Endothelial cell of umbilical vein (primary cell): ENCODE measurements at regions not wholly inside any gene's neighbourhood (a gene's known extent, or its start where the extent isn't known, plus 50 kb on each side); places are given as distances from the start of the nearest gene placed in this dataset.

Experiments used
- BruUV-seq: library from RNA; stranded (reverse); fragments of 400-500 nt; replicated peaks from 2 replicates; lab custom pipeline; 2021; lab: Mats Ljungman, UMichigan
- CTCF ChIA-PET: fragments of 300-600, 350-600 bp; sonication (Branson Sonifier 250); formaldehyde crosslinking; loops from one replicate; lab custom pipeline; 2021; ENCODE audit warnings: antibody characterized with exemption, inconsistent platforms; lab: Charles Lee
- POLR2A ChIA-PET: fragments of 300-600, 350-600 bp; sonication (Branson Sonifier 250); formaldehyde crosslinking; loops from one replicate; lab custom pipeline; 2021; ENCODE audit warnings: antibody characterized with exemption, inconsistent platforms; lab: Charles Lee
- DNase-seq: peaks from one replicate; pipeline ENCODE4 v3.0.0-alpha.2; 2011; ENCODE audit warnings: low read depth, low spot score
- FAIRE-seq: peaks from 2 replicates; lab custom pipeline; 2011; peaks lifted over from hg19 to GRCh38; lab: Jason Lieb, UNC
- H2AFZ ChIP-seq: 2 replicates; pipeline ENCODE4 v1.6.0; 2012; ENCODE audit warnings: low read depth, low read length, control low read depth, inconsistent platforms
- H3K27ac ChIP-seq: 2 replicates; pipeline ENCODE4 v1.5.1; 2011; ENCODE audit warnings: low read depth, mild to moderate bottlenecking, control low read depth, low read length, moderate library complexity; ENCODE audit not compliant: insufficient read depth
- H3K27me3 ChIP-seq, 2 experiments: 2 replicates each; pipeline versions ENCODE4 v1.6.0 to v1.6.1; 2011; ENCODE audit warnings: low read length in 2 of 2, mixed read lengths in 1 of 2; ENCODE audit not compliant: control insufficient read depth in 2 of 2, insufficient read depth in 2 of 2
- H3K36me3 ChIP-seq, 2 experiments: 2 replicates in 1 of 2; 3 replicates in 1 of 2; pipeline ENCODE4 v1.5.1; 2011; ENCODE audit warnings: low read length in 2 of 2, mild to moderate bottlenecking in 1 of 2, moderate library complexity in 1 of 2; ENCODE audit not compliant: control insufficient read depth in 2 of 2, insufficient read depth in 2 of 2; ENCODE audit errors: extremely low read depth in 1 of 2
- H3K4me1 ChIP-seq: 3 replicates; pipeline ENCODE4 v1.5.1; 2011; ENCODE audit warnings: mild to moderate bottlenecking, low read length; ENCODE audit not compliant: control insufficient read depth, insufficient read depth; ENCODE audit errors: extremely low read depth
- H3K4me2 ChIP-seq: 2 replicates; pipeline ENCODE4 v1.6.1; 2011; ENCODE audit warnings: low read length, control low read depth, mixed read lengths; ENCODE audit not compliant: insufficient read depth
- H3K4me3 ChIP-seq, 3 experiments: fragments of 200-600 bp in 1 of 3; sonication (generic), shearing (Covaris generic) in 1 of 3; replicated peaks in 1 of 3; 2 replicates each; pipeline ENCODE4 v1.5.1; 2011 to 2016; ENCODE audit warnings: control low read depth in 3 of 3, low read length in 3 of 3, mild to moderate bottlenecking in 2 of 3, inconsistent platforms in 1 of 3, low read depth in 1 of 3, moderate library complexity in 1 of 3; ENCODE audit not compliant: insufficient read depth in 1 of 3
- H3K79me2 ChIP-seq: 2 replicates; pipeline ENCODE4 v1.6.0; 2012; ENCODE audit warnings: low read length, inconsistent platforms; ENCODE audit not compliant: control insufficient read depth, insufficient read depth
- H3K9ac ChIP-seq: replicated peaks from 2 replicates; pipeline ENCODE3; 2011; ENCODE audit warnings: low read length, control low read depth; ENCODE audit not compliant: insufficient read depth; ENCODE audit errors: extremely low read depth
- H3K9me1 ChIP-seq: replicated peaks from 3 replicates; pipeline ENCODE4 v1.6.0; 2011; ENCODE audit warnings: mild to moderate bottlenecking, low read length; ENCODE audit not compliant: control insufficient read depth, insufficient read depth; ENCODE audit errors: extremely low read depth
- H3K9me3 ChIP-seq: replicated peaks from 2 replicates; pipeline ENCODE4 v1.5.1; 2012; ENCODE audit warnings: low read length, inconsistent platforms; ENCODE audit not compliant: control insufficient read depth, insufficient read depth
- H4K20me1 ChIP-seq: replicated peaks from 2 replicates; pipeline ENCODE3; 2011; ENCODE audit warnings: mild to moderate bottlenecking, low read length; ENCODE audit not compliant: control insufficient read depth, insufficient read depth; ENCODE audit errors: extremely low read depth
- CTCF ChIP-seq, 2 donors: IDR thresholded peaks; 1 replicate in 1 of 2; 2 replicates in 1 of 2; pipeline ENCODE4 v1.5.1; 2011; ENCODE audit warnings: low read length in 2 of 2, mild to moderate bottlenecking in 2 of 2, moderate library complexity in 2 of 2, control low read depth in 1 of 2, inconsistent platforms in 1 of 2, low read depth in 1 of 2; ENCODE audit not compliant: insufficient read depth in 1 of 2; ENCODE audit errors: extremely low read depth in 1 of 2
- EZH2 ChIP-seq: IDR thresholded peaks from 2 replicates; pipeline ENCODE4 v1.6.1; 2012; ENCODE audit warnings: borderline replicate concordance, low read depth, mild to moderate bottlenecking, moderate library complexity, low read length, inconsistent platforms; ENCODE audit not compliant: severe bottlenecking
- FOS ChIP-seq: IDR thresholded peaks from 2 replicates; pipeline ENCODE4 v1.6.1; 2011; ENCODE audit warnings: mild to moderate bottlenecking, low read length, moderate library complexity, borderline replicate concordance; ENCODE audit not compliant: insufficient read depth
- GATA2 ChIP-seq: IDR thresholded peaks from 2 replicates; pipeline ENCODE4 v1.7.0; 2011; ENCODE audit warnings: low read depth, mild to moderate bottlenecking, moderate library complexity, mixed read lengths, low read length; ENCODE audit not compliant: insufficient read length, insufficient read depth
- JUN ChIP-seq: IDR thresholded peaks from 2 replicates; pipeline ENCODE4 v1.6.1; 2011; ENCODE audit warnings: borderline replicate concordance, low read depth; ENCODE audit not compliant: insufficient read length, insufficient read depth
- MAX ChIP-seq: IDR thresholded peaks from 2 replicates; pipeline ENCODE4 v1.6.1; 2011; ENCODE audit not compliant: insufficient read depth, insufficient read length
- MYC ChIP-seq: IDR thresholded peaks from one replicate; pipeline ENCODE4 v1.6.1; 2011; ENCODE audit warnings: mild to moderate bottlenecking, low read depth, low read length
- POLR2A ChIP-seq: IDR thresholded peaks from 2 replicates; pipeline ENCODE4 v1.6.1; 2012; ENCODE audit warnings: low read depth, mild to moderate bottlenecking, control low read depth, low read length
- POLR2AphosphoS5 ChIP-seq: IDR thresholded peaks from 2 replicates; pipeline ENCODE4 v1.6.1; 2012; ENCODE audit warnings: low read depth, mild to moderate bottlenecking, control low read depth, low read length, moderate library complexity; ENCODE audit not compliant: insufficient read depth
- dilution Hi-C: fragments of 300-500 bp; cut with MboI; formaldehyde crosslinking; loops from one replicate; pipeline ENCODE4 v1.15.0; 2019; ENCODE audit warnings: low sequenced_read_pairs; ENCODE audit not compliant: extremely low pct_ligation_motif_present
- intact Hi-C: fragments of 100-400 bp; cut with micrococcal nuclease; formaldehyde crosslinking; loops from one replicate; pipeline ENCODE4 v1.10.0; 2022

DNA sequence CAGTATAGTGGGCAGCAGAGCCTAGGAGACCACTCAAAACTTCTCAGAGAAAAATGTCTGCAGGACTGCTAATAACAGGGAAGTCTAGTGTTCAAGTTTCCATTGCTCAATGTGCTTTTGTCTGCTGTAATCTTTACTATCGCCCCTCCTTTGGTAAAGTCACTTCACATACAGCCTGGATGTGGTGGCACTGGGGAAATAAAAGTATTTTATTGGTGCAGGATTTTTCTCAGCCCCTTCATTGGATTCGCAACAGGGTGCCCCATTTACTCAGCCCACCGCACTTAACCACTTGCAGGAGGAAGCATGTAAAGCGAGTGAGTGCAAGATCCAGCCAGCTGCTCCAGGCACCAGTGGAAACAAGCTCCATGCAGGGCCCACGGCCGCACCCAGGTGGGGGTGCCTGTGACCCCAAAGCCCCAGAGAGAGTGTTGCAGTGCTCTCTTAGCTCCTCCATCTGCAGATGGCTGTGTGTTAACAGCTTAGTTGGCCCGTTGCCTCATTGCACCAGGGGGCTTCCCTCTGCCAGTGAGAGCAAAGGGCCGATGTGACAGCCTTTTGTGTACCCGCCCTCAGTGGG lies 163.5 kb upstream of the TMEM72 start:
- no TSS peak for BruUV-seq
- ChIA-PET CTCF (no interaction called here), POLR2A (no interaction called here)
- no peaks in the 10 kb centered on the region for H3K36me3 ChIP-seq
- H3K9ac ChIP-seq = no peak overlapping the region
- TF ChIP-seq JUN = no peak
- no peak for TF ChIP-seq EZH2
- no peak for TF ChIP-seq GATA2
- TF ChIP-seq MAX = no peak
- TF ChIP-seq POLR2A = no peak
- TF ChIP-seq MYC = no peak
- no peak for TF ChIP-seq FOS
- TF ChIP-seq CTCF (IDR thresholded peaks at IDR 0.05; ENCODE audit: extremely low read depth in 1 of 2, insufficient read depth in 1 of 2, low read depth in 1 of 2, low read length in 2 of 2) = no peak
- no peak for TF ChIP-seq POLR2AphosphoS5
- H3K27me3 ChIP-seq = peaks cover 0 to 2% of the 10 kb centered on the region in 2 experiments
- DNase-seq = no peak
- H3K27ac ChIP-seq = no peak overlapping the region
- no peak overlapping the region for H2AFZ ChIP-seq
- H4K20me1 ChIP-seq = no peaks in the 10 kb centered on the region
- dilution Hi-C loops (no loop called here), intact Hi-C loops (no loop called here)
- H3K9me1 ChIP-seq = no peaks in the 10 kb centered on the region
- H3K9me3 ChIP-seq = no peaks in the 10 kb centered on the region
- H3K4me2 ChIP-seq = no peak overlapping the region
- H3K4me3 ChIP-seq = no peak overlapping the region
- no peaks in the 10 kb centered on the region for H3K79me2 ChIP-seq
- peaks cover 6% of the 10 kb centered on the region for H3K4me1 ChIP-seq
- no peak for FAIRE-seq
